Immature natural killer cell (primary cell): ENCODE measurements at regions not wholly inside any gene's neighbourhood (a gene's known extent, or its start where the extent isn't known, plus 50 kb on each side); places are given as distances from the start of the nearest gene placed in this dataset.

Experiments used
- DNase-seq, 3 donors: peaks; one replicate each; pipeline ENCODE4 v3.0.0; 2022; ENCODE audit warnings: mixed read lengths in 1 of 3
- H3K27ac Mint-ChIP-seq, 6 donors: one replicate each; pipeline ENCODE4 v1.8.0; 2020; ENCODE audit warnings: mixed read lengths in 6 of 6, mild to moderate bottlenecking in 5 of 6, inconsistent platforms in 4 of 6, moderate library complexity in 3 of 6
- H3K27me3 Mint-ChIP-seq, 3 donors: one replicate each; pipeline ENCODE4 v1.8.0; 2020 to 2021; ENCODE audit warnings: low read depth in 3 of 3, mild to moderate bottlenecking in 3 of 3, mixed read lengths in 3 of 3, moderate library complexity in 3 of 3, inconsistent platforms in 1 of 3
- H3K36me3 Mint-ChIP-seq, 3 donors: one replicate each; pipeline ENCODE4 v1.8.0; 2020; ENCODE audit warnings: mixed read lengths in 3 of 3, inconsistent platforms in 2 of 3, mild to moderate bottlenecking in 2 of 3
- H3K4me1 Mint-ChIP-seq, 2 donors: one replicate each; pipeline ENCODE4 v1.8.0; 2020; ENCODE audit warnings: inconsistent platforms in 2 of 2, mild to moderate bottlenecking in 2 of 2, mixed read lengths in 2 of 2, moderate library complexity in 1 of 2
- H3K4me3 Mint-ChIP-seq, 5 donors: one replicate each; pipeline ENCODE4 v1.8.0; 2020; ENCODE audit warnings: mild to moderate bottlenecking in 5 of 5, mixed read lengths in 5 of 5, inconsistent platforms in 3 of 5, moderate library complexity in 3 of 5
- H3K9me3 Mint-ChIP-seq, 6 donors: one replicate each; pipeline ENCODE4 v1.8.0; 2020; ENCODE audit warnings: mild to moderate bottlenecking in 6 of 6, mixed read lengths in 6 of 6, inconsistent platforms in 4 of 6, moderate library complexity in 3 of 6

- H3K4me1 Mint-ChIP-seq, result no peaks in the 10 kb centered on the region
- no peaks in the 10 kb centered on the region for H3K36me3 Mint-ChIP-seq
- no peak for DNase-seq
- no peak overlapping the region for H3K27ac Mint-ChIP-seq
- H3K27me3 Mint-ChIP-seq, result peaks cover 0 to 1% (median 0%) of the 10 kb centered on the region in 3 donors
- H3K9me3 Mint-ChIP-seq, result peaks cover 1 to 28% (median 9%) of the 10 kb centered on the region in 6 donors
- no peak overlapping the region for H3K4me3 Mint-ChIP-seq
Measured at GRCh38 chr18:60976976-60977375, 356.3 kb upstream of the CDH20 start.

GRCh38 chr18:60978338-60978737 is 354.9 kb upstream of the CDH20 start:
- Mint-ChIP-seq H3K36me3 (no peaks in the 10 kb centered on the region), H3K9me3 (peaks cover 2 to 35% (median 14%) of the 10 kb centered on the region in 6 donors), H3K4me3 (no peak overlapping the region), H3K27ac (no peak overlapping the region), H3K27me3 (peaks cover 0 to 1% (median 0%) of the 10 kb centered on the region in 3 donors), H3K4me1 (no peaks in the 10 kb centered on the region)
- DNase-seq, result no peak

- Mint-ChIP-seq H3K27me3 (peaks cover 0 to 1% (median 0%) of the 10 kb centered on the region in 3 donors), H3K4me3 (no peak overlapping the region), H3K9me3 (peaks cover 4 to 29% (median 19%) of the 10 kb centered on the region in 6 donors), H3K4me1 (no peaks in the 10 kb centered on the region), H3K27ac (no peak overlapping the region), H3K36me3 (no peaks in the 10 kb centered on the region)
- no peak for DNase-seq
Measured at GRCh38 chr18:60980422-60981005, 352.7 kb upstream of the CDH20 start.

- Mint-ChIP-seq H3K4me1 (no peaks in the 10 kb centered on the region), H3K4me3 (no peak overlapping the region), H3K9me3 (peaks cover 5 to 41% (median 20%) of the 10 kb centered on the region in 6 donors), H3K36me3 (no peaks in the 10 kb centered on the region), H3K27ac (no peak overlapping the region), H3K27me3 (peaks cover 0 to 2% (median 1%) of the 10 kb centered on the region in 3 donors)
- no peak for DNase-seq
Measured at GRCh38 chr18:60981682-60982328, 351.4 kb upstream of the CDH20 start.

GRCh38 chr18:60982329-60982695 is 350.9 kb upstream of the CDH20 start:
- H3K4me3 Mint-ChIP-seq, result no peak overlapping the region
- H3K27me3 Mint-ChIP-seq, result peaks cover 0 to 2% (median 1%) of the 10 kb centered on the region in 3 donors
- no peak for DNase-seq
- no peaks in the 10 kb centered on the region for H3K36me3 Mint-ChIP-seq
- peaks cover 6 to 43% (median 20%) of the 10 kb centered on the region in 6 donors for H3K9me3 Mint-ChIP-seq
- no peak overlapping the region for H3K27ac Mint-ChIP-seq
- H3K4me1 Mint-ChIP-seq, result no peaks in the 10 kb centered on the region

- Mint-ChIP-seq H3K27ac (no peak overlapping the region), H3K9me3 (peaks cover 8 to 37% (median 21%) of the 10 kb centered on the region in 6 donors), H3K36me3 (no peaks in the 10 kb centered on the region), H3K4me3 (no peak overlapping the region), H3K4me1 (no peaks in the 10 kb centered on the region), H3K27me3 (peaks cover 0 to 2% (median 1%) of the 10 kb centered on the region in 3 donors)
- no peak for DNase-seq
Measured at GRCh38 chr18:60982928-60983327, 350.3 kb upstream of the CDH20 start.

GRCh38 chr18:60984510-60984909 is 348.7 kb upstream of the CDH20 start:
- H3K9me3 Mint-ChIP-seq, result peaks cover 8 to 48% (median 27%) of the 10 kb centered on the region in 6 donors
- H3K36me3 Mint-ChIP-seq, result no peaks in the 10 kb centered on the region
- H3K27ac Mint-ChIP-seq, result no peak overlapping the region
- H3K4me3 Mint-ChIP-seq, result no peak overlapping the region
- DNase-seq, result no peak
- H3K4me1 Mint-ChIP-seq, result no peaks in the 10 kb centered on the region
- peaks cover 0 to 2% (median 1%) of the 10 kb centered on the region in 3 donors for H3K27me3 Mint-ChIP-seq

GRCh38 chr18:60987963-60988362 is 345.3 kb upstream of the CDH20 start:
- H3K9me3 Mint-ChIP-seq, result peaks cover 14 to 51% (median 33%) of the 10 kb centered on the region in 6 donors
- peaks cover 0 to 2% (median 0%) of the 10 kb centered on the region in 3 donors for H3K27me3 Mint-ChIP-seq
- H3K27ac Mint-ChIP-seq, result no peak overlapping the region
- no peaks in the 10 kb centered on the region for H3K36me3 Mint-ChIP-seq
- no peak for DNase-seq
- H3K4me3 Mint-ChIP-seq, result no peak overlapping the region
- no peaks in the 10 kb centered on the region for H3K4me1 Mint-ChIP-seq

- no peak for DNase-seq
- H3K9me3 Mint-ChIP-seq, result peaks cover 14 to 49% (median 30%) of the 10 kb centered on the region in 6 donors
- no peaks in the 10 kb centered on the region for H3K27me3 Mint-ChIP-seq
- H3K4me3 Mint-ChIP-seq, result no peak overlapping the region
- no peaks in the 10 kb centered on the region for H3K36me3 Mint-ChIP-seq
- no peaks in the 10 kb centered on the region for H3K4me1 Mint-ChIP-seq
- H3K27ac Mint-ChIP-seq, result no peak overlapping the region
Measured at GRCh38 chr18:60996326-60996725, 336.9 kb upstream of the CDH20 start.

GRCh38 chr18:60996822-60997221 is 336.4 kb upstream of the CDH20 start:
- H3K36me3 Mint-ChIP-seq, result no peaks in the 10 kb centered on the region
- no peak overlapping the region for H3K27ac Mint-ChIP-seq
- H3K4me3 Mint-ChIP-seq, result no peak overlapping the region
- H3K4me1 Mint-ChIP-seq, result no peaks in the 10 kb centered on the region
- H3K9me3 Mint-ChIP-seq, result peaks cover 14 to 47% (median 30%) of the 10 kb centered on the region in 6 donors
- H3K27me3 Mint-ChIP-seq, result no peaks in the 10 kb centered on the region
- no peak for DNase-seq

GRCh38 chr18:61001138-61001537 is 332.1 kb upstream of the CDH20 start:
- Mint-ChIP-seq H3K27ac (no peak overlapping the region), H3K4me1 (no peaks in the 10 kb centered on the region), H3K27me3 (peaks cover 0 to 2% (median 0%) of the 10 kb centered on the region in 3 donors), H3K4me3 (no peak overlapping the region), H3K9me3 (peaks cover 10 to 48% (median 30%) of the 10 kb centered on the region in 6 donors), H3K36me3 (no peaks in the 10 kb centered on the region)
- DNase-seq, result no peak

GRCh38 chr18:61006687-61007224 is 326.5 kb upstream of the CDH20 start:
- H3K27me3 Mint-ChIP-seq, result peaks cover 0 to 2% (median 0%) of the 10 kb centered on the region in 3 donors
- no peak overlapping the region for H3K27ac Mint-ChIP-seq
- H3K36me3 Mint-ChIP-seq, result no peaks in the 10 kb centered on the region
- no peak overlapping the region for H3K4me3 Mint-ChIP-seq
- H3K4me1 Mint-ChIP-seq, result no peaks in the 10 kb centered on the region
- no peak for DNase-seq
- H3K9me3 Mint-ChIP-seq, result peaks cover 3 to 33% (median 16%) of the 10 kb centered on the region in 6 donors

- peaks cover 9 to 57% (median 20%) of the 10 kb centered on the region in 6 donors for H3K9me3 Mint-ChIP-seq
- no peak overlapping the region for H3K27ac Mint-ChIP-seq
- DNase-seq, result no peak
- peaks cover 0 to 5% (median 0%) of the 10 kb centered on the region in 3 donors for H3K27me3 Mint-ChIP-seq
- no peak overlapping the region for H3K4me3 Mint-ChIP-seq
- peaks cover 0 to 4% (median 0%) of the 10 kb centered on the region in 3 donors for H3K36me3 Mint-ChIP-seq
- no peaks in the 10 kb centered on the region for H3K4me1 Mint-ChIP-seq
Measured at GRCh38 chr18:61019338-61020301, 313.6 kb upstream of the CDH20 start.
